GM12865 (cell line): ENCODE measurements at regions not wholly inside any gene's neighbourhood (a gene's known extent, or its start where the extent isn't known, plus 50 kb on each side); places are given as distances from the start of the nearest gene placed in this dataset.

ENCODE experiments used
- DNase-seq: peaks from one replicate; pipeline ENCODE4 v3.0.0; 2010; ENCODE audit warnings: low read depth
- H3K4me3 ChIP-seq: 2 replicates; pipeline ENCODE4 v1.5.1; 2011; ENCODE audit warnings: mild to moderate bottlenecking, low read depth, low read length, control low read depth
- CTCF ChIP-seq: IDR thresholded peaks from 2 replicates; pipeline ENCODE4 v1.5.1; 2011; ENCODE audit warnings: low read length, control low read depth, low read depth, inconsistent platforms; ENCODE audit not compliant: insufficient read depth; ENCODE audit errors: missing control alignments

GRCh38 chr22:48756146-48757111 lies 1071.2 kb downstream of the BRD1 start:
- H3K4me3 ChIP-seq, result no peak overlapping the region
- no peak for TF ChIP-seq CTCF
- DNase-seq, result no peak

GRCh38 chr22:48755059-48755949 lies 1072.4 kb downstream of the BRD1 start:
- DNase-seq, result no peak
- TF ChIP-seq CTCF, result no peak

GRCh38 chr22:48754611-48755058 lies 1073.0 kb downstream of the BRD1 start:
- no peak for TF ChIP-seq CTCF
- no peak for DNase-seq
- no peak overlapping the region for H3K4me3 ChIP-seq

More at GRCh38 chr22:48755059-48755949, 1072.4 kb downstream of the BRD1 start:
- no peak overlapping the region for H3K4me3 ChIP-seq

GRCh38 chr22:48753752-48754517 lies 1073.7 kb downstream of the BRD1 start:
- TF ChIP-seq CTCF, result no peak
- DNase-seq, result no peak
- no peak overlapping the region for H3K4me3 ChIP-seq

GRCh38 chr22:48753381-48753730 lies 1074.3 kb downstream of the BRD1 start:
- DNase-seq, result no peak
- H3K4me3 ChIP-seq, result no peak overlapping the region
- TF ChIP-seq CTCF, result no peak
